HG03378 (cell line): ENCODE measurements at regions not wholly inside any gene's neighbourhood (a gene's known extent, or its start where the extent isn't known, plus 50 kb on each side); places are given as distances from the start of the nearest gene placed in this dataset.
"Not testable (repeated sequence)": the region's sequence is repeated elsewhere in the genome, so short reads cannot be mapped to it uniquely, and the experiment has no call there.

Experiments
- ATAC-seq: cut with Tn5 transposase; IDR thresholded peaks from one replicate; pipeline ENCODE4 v1.9.1; 2021; ENCODE audit warnings: mild to moderate bottlenecking, moderate library complexity; ENCODE audit not compliant: unreplicated experiment

DNA sequence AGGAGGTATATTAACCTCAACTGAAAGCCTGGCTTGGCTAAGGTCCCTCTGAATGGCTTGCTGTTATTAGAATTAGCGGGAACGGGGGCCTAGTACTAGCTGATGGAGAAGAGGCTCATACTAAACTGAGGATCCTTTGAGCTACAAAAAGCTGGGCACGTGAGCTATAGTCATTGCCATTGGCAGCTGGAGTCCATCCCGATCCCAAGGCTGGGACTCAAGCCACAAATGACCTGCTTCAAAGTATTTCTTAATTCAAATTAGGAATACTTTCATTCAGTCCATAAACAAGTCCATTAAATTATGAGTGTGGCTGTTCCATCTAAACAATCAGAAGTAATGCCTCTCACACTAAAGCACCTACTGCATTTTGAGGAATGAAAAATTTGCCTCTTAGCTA, 114.5 kb downstream of the DACT1 start:
- ATAC-seq, result no peak

DNA sequence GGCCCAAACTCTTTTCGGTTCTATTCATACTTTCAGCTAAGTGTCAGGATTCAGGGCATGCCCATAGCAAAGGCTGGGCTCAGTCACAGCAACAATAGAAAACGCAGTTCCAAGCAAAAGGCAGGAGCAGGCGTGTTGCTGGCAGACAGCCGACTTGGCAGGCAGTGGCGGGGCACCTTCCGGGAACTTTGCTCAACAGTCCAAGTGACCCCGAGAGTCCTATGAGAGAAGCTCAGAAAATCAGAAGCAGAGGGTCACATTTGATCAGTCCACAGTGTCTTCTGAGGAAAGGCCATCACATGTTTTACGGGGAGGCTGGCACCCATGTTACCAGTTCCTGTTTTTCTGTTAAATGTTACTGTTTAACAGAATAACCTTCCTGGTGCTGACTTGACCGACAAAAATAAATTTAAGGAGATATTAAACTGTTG, 115.0 kb downstream of the DACT1 start:
- no peak for ATAC-seq

DNA sequence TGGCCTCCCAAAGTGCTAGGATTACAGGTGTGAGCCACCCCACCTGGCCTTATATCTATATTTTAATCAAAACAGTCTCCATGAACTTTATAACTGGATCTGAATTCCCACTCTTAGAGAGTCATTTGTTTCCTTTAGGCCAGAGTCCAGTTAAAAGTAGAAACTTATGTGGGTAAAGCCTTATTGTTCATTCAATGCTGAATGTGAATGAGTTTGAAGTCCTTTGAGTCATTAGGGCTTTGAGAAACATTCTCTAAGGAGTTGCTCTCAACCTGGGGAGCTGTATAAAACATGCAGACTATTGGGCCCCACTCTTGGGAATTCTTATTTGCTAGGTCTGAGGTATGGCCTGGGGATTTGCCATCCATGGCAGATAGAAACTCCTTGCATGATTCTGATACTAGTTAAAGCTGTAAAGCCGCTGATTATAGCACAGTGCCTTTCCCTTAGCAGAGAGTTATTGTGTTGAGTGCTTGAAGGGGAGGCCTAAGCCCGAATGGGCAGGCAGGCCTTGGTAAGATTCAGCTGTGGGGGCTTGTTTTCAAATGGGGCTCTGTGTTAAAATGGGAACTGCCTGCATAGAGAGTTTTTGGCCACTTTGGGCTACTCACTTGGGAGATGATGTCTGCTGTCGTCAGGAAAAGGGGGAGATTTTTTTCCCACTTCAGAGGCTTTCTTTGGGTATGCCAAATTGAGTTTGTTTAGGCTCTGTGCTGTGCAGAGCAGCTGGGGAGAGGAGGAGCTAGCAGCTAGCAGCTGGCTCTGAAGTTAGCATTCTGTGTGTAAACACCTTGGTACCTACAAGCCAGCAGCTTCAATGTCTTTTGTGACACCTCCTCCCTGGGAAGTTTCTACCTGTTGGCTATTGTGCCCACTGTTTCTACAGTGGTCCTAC, 117.5 kb downstream of the DACT1 start:
- no peak for ATAC-seq

DNA sequence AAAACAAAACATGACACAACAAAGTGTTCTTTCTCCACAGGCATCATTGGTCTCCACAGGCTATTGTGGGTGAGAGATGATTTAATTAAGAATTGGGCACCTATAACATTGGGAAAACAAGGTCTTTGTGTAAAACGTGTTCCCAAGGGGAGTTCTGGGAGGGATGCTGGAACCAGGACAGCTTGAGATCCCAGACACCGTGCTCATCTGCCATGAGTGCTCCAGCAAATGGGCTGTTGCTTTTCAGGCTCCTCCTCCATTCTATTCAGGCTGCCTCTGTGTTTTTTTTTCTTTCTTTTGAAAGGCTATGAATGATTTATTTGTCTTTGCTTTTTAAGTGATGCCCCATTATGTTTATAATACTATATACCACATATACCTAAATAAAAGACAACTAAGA, 122.4 kb downstream of the DACT1 start:
- no peak for ATAC-seq

DNA sequence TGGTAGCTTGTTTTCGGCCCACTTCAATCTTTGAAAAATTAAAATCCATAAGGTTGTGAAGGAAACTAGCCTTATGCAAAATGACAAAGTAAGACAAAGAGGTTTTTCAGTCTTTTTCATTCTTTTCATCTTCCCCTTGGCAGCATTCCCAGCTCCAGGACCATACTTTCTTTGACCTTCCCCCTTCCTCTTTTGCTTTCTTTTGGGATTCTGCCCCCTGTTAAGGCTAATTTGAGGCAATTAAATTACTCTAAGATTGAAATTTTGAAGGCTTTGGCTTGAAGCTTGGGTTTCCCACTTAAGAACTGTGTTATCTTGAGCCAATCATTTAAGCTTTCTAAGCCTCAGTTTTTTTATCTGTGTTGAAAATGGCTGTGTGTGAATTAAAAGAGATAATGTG, 124.9 kb downstream of the DACT1 start:
- no peak for ATAC-seq

DNA sequence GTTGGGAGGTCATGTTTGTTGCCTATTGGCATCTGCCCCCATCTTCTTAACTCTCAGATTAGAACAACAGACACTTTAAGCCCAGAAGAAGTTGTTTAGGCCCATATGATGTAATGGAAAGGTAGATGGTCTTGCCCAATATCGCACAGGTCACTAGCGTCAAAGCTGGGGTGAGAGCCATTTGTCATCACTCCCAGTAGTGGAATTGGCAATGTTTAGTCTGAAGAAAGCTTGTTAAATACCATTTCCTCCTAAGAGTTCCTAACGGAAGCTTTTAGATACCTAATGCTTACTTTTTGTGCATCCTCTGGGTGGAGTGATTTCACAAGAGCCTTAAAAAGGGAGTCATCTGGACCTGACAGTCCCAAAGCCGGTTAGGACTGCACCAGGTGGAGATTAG, 125.4 kb downstream of the DACT1 start:
- no peak for ATAC-seq

DNA sequence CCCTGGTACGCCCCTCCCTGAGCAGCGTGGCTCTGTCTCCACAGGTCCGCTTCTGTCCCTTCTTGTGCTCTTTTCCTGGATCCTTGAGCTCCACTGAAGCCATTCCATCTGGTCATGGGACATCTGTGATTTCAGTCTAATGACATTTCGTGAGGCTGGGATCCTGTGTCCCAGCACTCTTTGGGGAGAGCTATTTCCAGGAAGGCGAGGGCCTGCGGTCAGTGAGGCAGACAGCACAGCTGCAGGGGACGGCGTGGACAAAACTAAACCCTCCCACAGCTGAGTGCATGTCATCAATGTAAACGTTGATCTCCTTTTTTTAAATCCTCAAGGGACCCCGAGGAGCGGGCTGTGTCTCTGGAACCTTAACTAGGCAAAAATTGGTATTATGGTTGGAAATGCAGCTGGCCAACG, 127.7 kb downstream of the DACT1 start:
- ATAC-seq, result no peak

DNA sequence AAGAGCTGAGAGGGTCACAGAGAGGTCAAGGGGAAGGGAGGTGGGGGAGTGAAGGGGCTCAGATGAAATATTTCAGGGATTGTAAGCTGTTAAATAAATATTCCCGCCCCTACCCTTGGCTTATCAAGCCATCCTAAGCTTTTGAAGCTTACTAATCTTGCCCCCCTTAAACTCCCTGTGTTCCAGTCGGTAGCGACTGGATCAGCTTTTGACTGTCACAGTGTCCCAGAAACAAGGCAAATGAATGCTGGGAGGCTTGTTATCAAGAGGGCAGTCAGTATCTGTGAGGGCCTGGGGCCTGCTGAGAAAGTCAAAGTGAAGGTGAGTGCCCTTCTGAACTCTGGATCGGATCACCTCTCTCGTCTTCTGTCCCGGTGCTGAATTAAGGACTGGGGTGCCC, 128.1 kb downstream of the DACT1 start:
- no peak for ATAC-seq

DNA sequence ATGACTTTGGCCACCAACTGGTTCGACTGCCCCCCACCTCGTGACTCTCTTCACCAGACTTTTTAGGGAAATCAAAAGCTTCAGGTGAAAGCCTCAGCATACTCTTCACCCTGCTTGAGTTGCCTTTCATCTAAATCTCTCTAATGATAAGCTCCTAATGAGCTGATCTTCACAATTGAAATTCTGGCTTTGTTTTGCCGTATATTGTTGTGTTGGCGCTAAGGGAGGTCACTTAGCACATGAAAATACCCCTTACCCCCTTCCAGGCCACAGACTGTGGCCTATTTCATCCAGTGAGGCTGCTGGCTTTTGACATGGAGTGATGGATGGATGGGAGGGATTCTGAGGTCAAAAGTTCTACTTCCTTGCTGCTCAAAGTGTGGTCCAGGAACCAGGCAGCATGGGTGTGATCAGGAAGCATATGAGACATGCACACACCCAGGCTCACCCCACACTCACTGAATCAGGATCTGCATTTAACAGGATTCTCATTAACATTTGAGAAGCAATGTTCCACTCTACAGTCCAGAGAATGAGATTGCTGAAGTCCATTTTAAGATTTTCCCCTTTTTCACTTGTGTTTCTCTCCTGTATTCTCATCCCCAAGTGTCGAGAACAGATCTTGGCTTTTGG, 131.4 kb downstream of the DACT1 start:
- no peak for ATAC-seq

DNA sequence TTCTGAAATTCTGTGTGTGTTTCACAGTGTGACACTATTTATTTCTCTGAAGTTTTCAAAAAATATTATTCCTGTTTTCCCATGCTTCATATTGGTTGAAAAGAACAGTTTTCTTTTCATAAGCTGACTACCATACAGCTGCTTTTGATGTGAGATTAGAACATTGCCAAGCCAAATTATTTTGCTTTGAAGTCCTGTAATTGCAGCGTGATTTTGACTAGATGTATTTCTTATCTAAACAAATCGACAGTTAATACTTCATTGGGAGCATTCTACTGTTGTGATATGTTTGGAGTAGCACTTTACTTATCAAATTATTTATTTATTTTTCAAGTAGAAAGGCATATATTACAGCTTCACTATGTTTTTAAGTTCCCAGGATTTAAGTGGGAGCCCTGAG, 132.0 kb downstream of the DACT1 start:
- ATAC-seq, result no peak

DNA sequence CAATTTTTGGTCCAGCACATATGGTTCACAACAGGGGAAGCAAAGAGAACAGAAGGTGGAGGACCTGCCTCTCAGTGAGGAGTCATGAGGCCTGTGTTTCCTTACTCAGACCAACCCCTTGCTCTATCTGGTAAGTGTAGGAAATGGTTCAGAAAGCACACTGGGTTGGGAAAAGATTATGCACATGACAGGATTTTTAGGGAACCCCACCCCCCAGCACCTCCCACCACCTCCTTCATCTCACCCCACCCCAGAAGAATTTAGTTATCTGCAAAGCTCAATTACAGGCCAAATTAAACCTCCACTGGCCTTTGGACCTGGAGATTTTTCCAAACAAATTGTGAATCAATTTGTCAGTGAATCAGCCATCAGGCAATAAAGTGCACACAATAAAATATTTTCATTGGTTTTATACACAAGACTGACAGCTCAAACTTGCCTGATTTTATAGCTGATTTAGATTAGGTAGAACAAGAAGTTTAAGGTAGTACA, 132.8 kb downstream of the DACT1 start:
- no peak for ATAC-seq

DNA sequence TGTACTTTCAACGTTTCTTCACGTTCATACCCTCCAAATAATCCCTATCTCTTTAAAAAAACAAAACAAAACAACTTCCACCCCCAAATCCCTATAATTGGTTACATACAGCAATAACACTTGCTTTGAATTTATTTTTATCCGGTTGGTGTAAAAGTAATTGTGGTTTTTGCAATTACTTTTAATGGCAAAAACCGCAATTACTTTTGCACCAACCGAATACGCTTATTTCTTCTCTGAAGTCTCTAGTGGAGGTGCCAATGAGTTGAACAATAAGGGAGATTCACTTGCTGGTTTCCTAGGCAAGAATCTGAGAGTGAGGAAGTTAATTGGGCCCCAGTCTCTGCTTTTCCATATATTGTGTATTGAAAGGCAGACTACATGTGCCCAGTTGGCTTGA, 133.3 kb downstream of the DACT1 start:
- no peak for ATAC-seq

DNA sequence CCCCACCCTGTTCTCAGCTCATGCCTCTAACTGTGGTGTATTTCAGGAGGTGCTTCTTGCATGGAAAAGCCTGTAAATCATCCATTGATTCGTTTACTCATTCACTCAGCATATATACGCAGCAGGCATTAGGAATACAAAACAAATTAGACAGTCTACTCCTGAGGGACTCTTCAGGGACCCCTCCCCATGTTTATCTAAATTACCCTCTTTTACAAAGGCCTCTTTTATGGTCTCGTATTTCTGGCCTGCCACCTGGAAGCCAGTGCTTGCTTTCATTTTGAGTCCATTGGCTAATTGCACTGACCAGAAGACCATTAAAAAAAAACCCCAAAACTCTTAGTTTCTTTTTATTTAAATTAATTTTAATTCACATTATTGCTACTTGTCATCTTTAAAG, 134.4 kb downstream of the DACT1 start:
- ATAC-seq, result no peak

DNA sequence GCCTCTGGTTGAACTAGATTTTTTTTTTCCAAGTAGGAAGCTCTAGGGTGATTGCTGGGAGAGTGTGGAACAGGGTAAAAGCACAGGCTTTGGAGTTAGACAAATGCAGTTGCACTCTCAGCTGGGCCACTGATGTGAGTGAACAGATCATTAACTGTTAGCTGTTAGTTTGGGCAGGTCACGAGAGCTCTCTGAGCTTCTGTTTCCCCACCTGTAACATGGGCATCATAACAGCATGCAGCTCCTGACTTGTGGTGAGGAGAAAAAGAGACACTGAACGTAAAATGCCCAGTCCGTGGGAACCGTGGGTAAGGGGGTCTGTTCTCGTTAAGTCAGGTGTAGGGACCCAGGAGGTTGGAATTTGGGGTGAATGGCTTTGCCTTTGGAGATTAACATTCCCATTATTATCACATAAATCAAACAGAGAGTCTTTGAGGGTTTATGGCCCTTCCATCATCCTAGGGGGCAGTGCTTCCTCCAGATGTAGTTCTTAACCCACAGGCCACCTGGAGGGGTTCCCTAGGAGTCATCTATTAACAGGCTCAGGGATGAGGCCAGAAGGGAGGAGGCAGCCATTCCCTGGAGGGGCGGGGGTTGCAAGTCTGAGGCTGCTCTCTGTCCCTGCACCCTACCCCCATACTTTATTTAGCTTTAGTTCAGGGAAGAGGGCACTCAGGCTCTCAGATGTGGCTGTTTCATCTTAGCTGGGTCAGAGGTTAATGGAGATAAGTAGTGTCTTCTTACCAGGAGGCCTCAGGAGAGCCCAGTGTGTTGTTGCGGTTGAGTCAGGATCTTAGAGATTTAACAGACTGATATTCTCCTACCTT, 135.2 kb downstream of the DACT1 start:
- no peak for ATAC-seq

DNA sequence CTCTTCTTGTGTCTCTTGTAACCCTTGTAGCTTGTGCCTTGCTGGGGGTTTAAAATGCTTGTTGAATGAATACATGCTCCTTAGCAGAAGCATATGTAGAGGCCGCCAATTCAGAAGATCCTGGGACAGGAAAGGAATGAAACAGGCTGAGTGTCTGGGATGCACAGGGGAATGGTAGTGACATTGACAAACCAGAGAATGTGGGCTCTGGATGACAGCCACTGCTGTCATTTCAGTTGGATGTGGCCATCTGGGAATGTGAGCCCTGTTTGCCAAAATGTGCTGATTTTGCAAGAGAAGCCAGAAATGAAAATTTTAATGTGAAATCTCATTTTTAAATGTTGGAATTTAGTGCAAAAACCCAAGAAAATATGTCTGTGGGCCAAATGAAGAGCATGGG, 136.8 kb downstream of the DACT1 start:
- ATAC-seq, result no peak

DNA sequence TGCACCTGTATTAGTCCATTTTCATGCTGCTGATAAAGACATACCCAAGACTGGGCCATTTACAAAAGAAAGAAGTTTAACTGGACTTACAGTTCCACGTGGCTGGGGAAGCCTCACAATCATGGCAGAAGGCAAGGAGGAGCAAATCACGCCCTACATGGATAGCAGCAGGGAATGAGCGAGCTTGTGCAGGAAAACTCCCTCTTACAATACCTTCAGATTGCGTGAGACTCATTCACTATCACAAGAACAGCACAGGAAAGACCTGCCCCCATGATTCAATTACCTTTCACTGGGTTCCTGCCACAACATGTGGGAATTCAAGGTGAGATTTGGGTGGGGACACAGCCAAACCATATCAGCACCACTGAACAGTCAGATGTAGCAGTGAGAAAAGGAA, 137.4 kb downstream of the DACT1 start:
- ATAC-seq, result not testable (repeated sequence)

DNA sequence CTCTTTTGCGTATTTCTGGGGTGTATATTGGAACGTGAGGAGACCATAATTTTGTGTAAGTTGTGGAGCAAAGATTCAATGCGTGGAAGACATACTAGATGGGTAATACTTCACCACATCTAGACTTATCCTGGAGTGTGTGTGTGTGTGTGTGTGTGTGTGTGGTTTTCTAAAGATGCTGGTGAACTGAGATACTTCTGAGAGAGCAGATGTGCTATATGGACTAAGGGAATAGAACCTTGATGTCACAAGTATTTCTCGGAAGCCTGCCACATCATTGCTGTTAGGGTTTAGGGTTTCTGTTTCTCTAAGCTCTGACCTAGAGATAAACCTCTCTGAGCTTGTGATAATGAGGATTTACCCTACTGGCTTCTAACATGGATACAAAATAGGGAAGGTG, 138.8 kb downstream of the DACT1 start:
- ATAC-seq, result no peak

DNA sequence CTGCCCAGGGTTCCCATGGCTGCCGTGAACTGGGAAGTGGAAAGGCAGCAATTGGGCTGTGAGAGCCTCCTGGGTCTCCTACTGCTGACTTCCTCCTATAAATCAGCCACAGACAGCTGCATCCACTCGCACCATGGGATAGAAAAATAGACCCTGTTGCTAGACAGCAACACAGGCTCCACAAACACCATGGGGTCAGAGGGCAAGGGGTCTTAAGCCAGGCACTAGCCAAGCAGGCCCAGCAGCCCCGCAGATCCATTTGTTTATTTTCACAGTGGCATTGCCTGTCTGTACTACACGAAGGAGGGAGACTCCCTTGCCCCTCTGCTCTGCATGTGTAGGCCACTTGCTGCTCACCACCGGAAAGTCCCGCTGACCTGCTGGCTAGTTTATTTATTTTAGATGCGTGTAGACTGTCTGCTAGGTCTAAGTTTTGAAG, 139.8 kb downstream of the DACT1 start:
- no peak for ATAC-seq

DNA sequence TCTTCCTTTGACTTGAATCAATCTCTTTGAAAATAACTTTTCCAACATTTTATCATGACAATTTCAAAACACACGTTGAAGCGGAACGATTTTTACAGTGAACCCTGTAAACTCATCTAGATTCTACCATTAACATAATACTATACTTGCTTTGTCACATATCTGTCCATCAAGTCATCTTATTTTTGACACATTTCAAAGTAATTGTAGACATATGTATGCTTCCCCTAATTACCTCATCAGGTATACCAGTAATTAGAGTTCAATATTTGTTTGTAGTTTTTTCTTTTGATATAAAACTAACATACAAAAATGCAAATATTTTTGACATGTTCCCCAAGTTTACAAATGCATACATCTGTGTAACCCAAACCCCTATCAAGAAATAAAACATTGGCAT, 140.4 kb downstream of the DACT1 start:
- ATAC-seq, result no peak

DNA sequence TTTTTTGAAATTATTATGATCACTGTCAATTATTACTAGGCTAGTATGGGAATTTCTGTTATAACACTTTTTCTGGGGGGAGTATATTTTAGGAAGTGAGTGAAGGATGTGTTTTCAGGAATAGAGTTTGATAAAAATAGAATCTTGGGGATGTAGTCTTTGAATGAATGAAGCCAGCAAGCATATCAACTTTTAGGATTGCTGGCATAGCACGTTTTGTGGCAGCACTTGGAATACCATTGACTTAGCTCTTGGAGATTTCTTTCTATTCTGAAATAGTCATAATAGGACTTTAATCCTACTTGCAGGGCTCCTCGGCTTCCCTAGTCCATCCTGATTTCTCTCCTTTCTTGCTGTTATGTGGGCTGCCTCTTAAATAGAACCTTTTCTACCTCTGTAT, 141.6 kb downstream of the DACT1 start:
- ATAC-seq, result no peak

DNA sequence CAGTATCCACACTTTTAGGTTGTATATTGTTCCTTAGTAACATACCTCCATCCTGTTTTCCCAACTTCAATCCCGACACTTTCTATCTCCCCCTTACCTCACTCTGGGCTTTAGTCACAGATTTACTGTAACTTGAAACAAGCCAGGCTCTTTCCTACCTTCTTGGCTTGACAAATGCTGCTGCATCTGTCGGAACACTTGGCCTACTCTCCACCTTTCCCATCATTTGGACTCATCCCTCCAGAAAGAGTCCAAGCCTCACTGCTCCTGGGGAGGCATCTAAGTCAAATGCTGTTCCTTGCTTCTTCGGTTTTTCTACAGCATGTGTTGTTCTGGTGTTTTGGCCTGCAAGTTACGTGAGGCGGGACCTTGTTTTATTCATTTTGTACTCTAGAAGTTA, 142.4 kb downstream of the DACT1 start:
- no peak for ATAC-seq
